Type B pancreatic cell (in vitro differentiated cells): ENCODE measurements at regions not wholly inside any gene's neighbourhood (a gene's known extent, or its start where the extent isn't known, plus 50 kb on each side); places are given as distances from the start of the nearest gene placed in this dataset.

Experiments used
- DNase-seq: peaks from one replicate; pipeline ENCODE4 v3.0.0; 2021; ENCODE audit warnings: mixed read lengths; ENCODE audit not compliant: unreplicated experiment; ENCODE audit errors: extremely low spot score
- H3K27ac Mint-ChIP-seq: 2 replicates; pipeline ENCODE4 v1.8.0; 2021; ENCODE audit warnings: mild to moderate bottlenecking, mixed read lengths
- H3K27me3 Mint-ChIP-seq: 2 replicates; pipeline ENCODE4 v1.8.0; 2021; ENCODE audit warnings: mixed read lengths
- H3K36me3 Mint-ChIP-seq: 2 replicates; pipeline ENCODE4 v1.8.0; 2021; ENCODE audit warnings: mixed read lengths
- H3K4me1 Mint-ChIP-seq: one replicate; pipeline ENCODE4 v1.8.0; 2021; ENCODE audit warnings: mixed read lengths; ENCODE audit not compliant: unreplicated experiment
- H3K4me3 Mint-ChIP-seq: 2 replicates; pipeline ENCODE4 v1.8.0; 2021; ENCODE audit warnings: mild to moderate bottlenecking, mixed read lengths
- H3K9me3 Mint-ChIP-seq: 2 replicates; pipeline ENCODE4 v1.8.0; 2021; ENCODE audit warnings: mixed read lengths
- TF ChIP-seq, protein P1 (sequence below): fragments of 200-600 bp; sonication (generic); conservative IDR thresholded peaks from 2 replicates; pipeline ENCODE4 v1.5.0; 2021; ENCODE audit warnings: antibody characterized with exemption, mild to moderate bottlenecking

GRCh38 chr11:47913529-47914244 is 65.5 kb upstream of the NUP160 start:
- H3K9me3 Mint-ChIP-seq: no peaks in the 10 kb centered on the region
- H3K27ac Mint-ChIP-seq: no peak overlapping the region
- no peak overlapping the region for H3K4me3 Mint-ChIP-seq
- no peak for DNase-seq
- TF ChIP-seq, protein P1, sequence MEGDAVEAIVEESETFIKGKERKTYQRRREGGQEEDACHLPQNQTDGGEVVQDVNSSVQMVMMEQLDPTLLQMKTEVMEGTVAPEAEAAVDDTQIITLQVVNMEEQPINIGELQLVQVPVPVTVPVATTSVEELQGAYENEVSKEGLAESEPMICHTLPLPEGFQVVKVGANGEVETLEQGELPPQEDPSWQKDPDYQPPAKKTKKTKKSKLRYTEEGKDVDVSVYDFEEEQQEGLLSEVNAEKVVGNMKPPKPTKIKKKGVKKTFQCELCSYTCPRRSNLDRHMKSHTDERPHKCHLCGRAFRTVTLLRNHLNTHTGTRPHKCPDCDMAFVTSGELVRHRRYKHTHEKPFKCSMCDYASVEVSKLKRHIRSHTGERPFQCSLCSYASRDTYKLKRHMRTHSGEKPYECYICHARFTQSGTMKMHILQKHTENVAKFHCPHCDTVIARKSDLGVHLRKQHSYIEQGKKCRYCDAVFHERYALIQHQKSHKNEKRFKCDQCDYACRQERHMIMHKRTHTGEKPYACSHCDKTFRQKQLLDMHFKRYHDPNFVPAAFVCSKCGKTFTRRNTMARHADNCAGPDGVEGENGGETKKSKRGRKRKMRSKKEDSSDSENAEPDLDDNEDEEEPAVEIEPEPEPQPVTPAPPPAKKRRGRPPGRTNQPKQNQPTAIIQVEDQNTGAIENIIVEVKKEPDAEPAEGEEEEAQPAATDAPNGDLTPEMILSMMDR: no peak
- H3K27me3 Mint-ChIP-seq: peaks cover 2% of the 10 kb centered on the region
- H3K4me1 Mint-ChIP-seq: peaks cover 26% of the 10 kb centered on the region
- no peaks in the 10 kb centered on the region for H3K36me3 Mint-ChIP-seq

GRCh38 chr11:47912843-47913437 is 64.8 kb upstream of the NUP160 start:
- H3K36me3 Mint-ChIP-seq: no peaks in the 10 kb centered on the region
- no peak for DNase-seq
- H3K27me3 Mint-ChIP-seq: peaks cover 2% of the 10 kb centered on the region
- no peaks in the 10 kb centered on the region for H3K9me3 Mint-ChIP-seq
- H3K4me3 Mint-ChIP-seq: no peak overlapping the region
- TF ChIP-seq, protein P1: no peak
- peaks cover 20% of the 10 kb centered on the region for H3K4me1 Mint-ChIP-seq
- H3K27ac Mint-ChIP-seq: no peak overlapping the region

DNA sequence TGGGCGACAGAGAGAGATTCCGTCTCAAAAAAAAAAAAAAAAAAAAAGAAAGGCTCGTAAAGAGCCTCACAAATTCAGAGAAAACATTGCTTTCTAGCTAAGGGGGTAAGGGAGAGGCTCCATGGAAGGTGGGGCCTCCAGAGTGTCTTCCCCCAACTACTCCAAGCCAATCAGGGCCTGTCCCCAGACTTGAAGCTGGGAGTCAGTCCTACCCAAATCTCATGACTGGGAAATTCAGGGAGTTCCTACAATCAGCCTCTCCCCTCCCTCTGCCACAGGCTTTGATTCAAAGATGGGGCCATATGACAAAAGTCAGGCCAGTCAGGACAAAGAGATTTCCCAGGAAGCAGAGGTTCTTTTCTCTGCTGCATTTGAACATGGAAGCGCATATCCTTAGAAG is 63.0 kb upstream of the NUP160 start:
- Mint-ChIP-seq H3K27me3 (peaks cover 2% of the 10 kb centered on the region), H3K27ac (no peak overlapping the region)
- TF ChIP-seq, protein P1: no peak

GRCh38 chr11:47908198-47908597 is 60.0 kb upstream of the NUP160 start:
- Mint-ChIP-seq H3K9me3 (no peaks in the 10 kb centered on the region), H3K27me3 (peaks cover 2% of the 10 kb centered on the region), H3K36me3 (no peaks in the 10 kb centered on the region), H3K27ac (no peak overlapping the region), H3K4me3 (no peak overlapping the region), H3K4me1 (no peaks in the 10 kb centered on the region)
- TF ChIP-seq, protein P1: no peak
- no peak for DNase-seq

More for the DNA sequence above, 63.0 kb upstream of the NUP160 start:
- Mint-ChIP-seq H3K4me3 (no peak overlapping the region), H3K36me3 (no peaks in the 10 kb centered on the region), H3K4me1 (peaks cover 14% of the 10 kb centered on the region), H3K9me3 (no peaks in the 10 kb centered on the region)
- no peak for DNase-seq

DNA sequence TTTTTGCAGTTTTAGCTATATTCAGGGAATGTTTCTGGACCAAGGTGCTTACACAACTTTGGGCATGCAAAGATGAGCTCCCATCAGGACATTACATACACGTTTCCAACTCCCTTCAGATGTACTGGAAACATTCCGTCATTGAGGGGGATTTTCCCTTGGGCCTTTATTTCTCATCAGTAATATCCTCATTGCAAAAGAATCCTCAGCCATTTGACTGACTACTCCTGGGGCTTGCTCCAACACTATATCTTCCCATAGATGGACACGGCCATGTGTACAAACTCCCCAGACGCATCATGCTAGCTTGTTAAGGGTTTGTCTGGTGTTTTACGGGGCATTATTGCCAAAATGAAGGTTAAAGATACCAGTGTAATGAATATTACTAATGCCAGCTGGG is 59.3 kb upstream of the NUP160 start:
- Mint-ChIP-seq H3K4me1 (no peaks in the 10 kb centered on the region), H3K27me3 (peaks cover 2% of the 10 kb centered on the region), H3K9me3 (no peaks in the 10 kb centered on the region), H3K36me3 (no peaks in the 10 kb centered on the region), H3K27ac (no peak overlapping the region), H3K4me3 (no peak overlapping the region)
- DNase-seq: no peak
- TF ChIP-seq, protein P1: no peak
